GM19372 (cell line): ENCODE measurements at regions not wholly inside any gene's neighbourhood (a gene's known extent, or its start where the extent isn't known, plus 50 kb on each side); places are given as distances from the start of the nearest gene placed in this dataset.

Experiments used
- ATAC-seq: cut with Tn5 transposase; IDR thresholded peaks from one replicate; pipeline ENCODE4 v1.9.1; 2021; ENCODE audit warnings: mild to moderate bottlenecking, low read depth, moderate library complexity; ENCODE audit not compliant: unreplicated experiment

GRCh38 chr4:171759274-171759673 lies 53.9 kb upstream of the GALNTL6 start:
- no peak for ATAC-seq

- ATAC-seq: no peak
Measured at GRCh38 chr4:171751538-171751937, 61.7 kb upstream of the GALNTL6 start.

DNA sequence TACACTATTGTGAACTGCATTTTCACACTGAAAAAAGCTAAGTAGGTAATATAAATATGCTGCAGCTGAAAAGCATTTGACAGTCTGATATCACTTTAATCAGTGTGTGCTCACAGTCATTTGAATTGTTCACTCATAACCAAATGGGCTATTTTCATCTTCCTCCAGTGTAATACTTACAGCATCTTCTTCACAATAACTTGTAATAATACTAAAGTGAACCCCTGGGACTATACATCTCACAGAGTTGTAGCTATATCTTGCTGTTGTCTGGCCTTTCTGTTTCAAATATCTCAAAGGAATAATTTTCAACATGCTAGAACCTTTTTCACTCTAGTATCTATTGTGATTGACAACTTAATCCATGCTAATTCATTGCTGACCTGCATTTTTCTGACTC lies 66.8 kb upstream of the GALNTL6 start:
- no peak for ATAC-seq

- no peak for ATAC-seq
Measured at GRCh38 chr4:171742436-171742835, 70.8 kb upstream of the GALNTL6 start.

GRCh38 chr4:171727185-171727584 lies 86.0 kb upstream of the GALNTL6 start:
- no peak for ATAC-seq

GRCh38 chr4:171721937-171722336 lies 91.3 kb upstream of the GALNTL6 start:
- ATAC-seq: no peak

DNA sequence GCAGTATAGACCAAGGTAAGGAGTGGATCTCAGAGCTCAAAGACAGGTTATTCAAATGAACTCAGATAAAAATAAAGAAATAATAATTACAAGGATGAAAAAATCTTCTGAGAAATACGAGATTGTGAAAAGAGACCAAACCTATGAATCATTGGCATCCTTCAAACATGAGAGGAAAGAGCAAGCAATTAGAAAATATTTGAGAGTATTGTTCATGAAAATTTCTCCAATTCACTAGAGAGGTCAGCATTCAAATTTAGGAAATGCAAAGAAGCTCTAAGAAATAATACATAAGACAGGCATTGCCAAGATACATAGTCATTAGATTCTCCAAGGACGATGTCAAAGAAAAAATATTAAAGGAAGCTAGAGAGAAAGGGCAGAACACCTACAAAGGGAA lies 93.5 kb upstream of the GALNTL6 start:
- no peak for ATAC-seq

GRCh38 chr4:171718665-171719064 lies 94.5 kb upstream of the GALNTL6 start:
- ATAC-seq: no peak

- no peak for ATAC-seq
Measured at GRCh38 chr4:171718069-171718468, 95.1 kb upstream of the GALNTL6 start.

- ATAC-seq: no peak
Measured at GRCh38 chr4:171717231-171717741, 95.9 kb upstream of the GALNTL6 start.

GRCh38 chr4:171715973-171716372 lies 97.2 kb upstream of the GALNTL6 start:
- no peak for ATAC-seq

DNA sequence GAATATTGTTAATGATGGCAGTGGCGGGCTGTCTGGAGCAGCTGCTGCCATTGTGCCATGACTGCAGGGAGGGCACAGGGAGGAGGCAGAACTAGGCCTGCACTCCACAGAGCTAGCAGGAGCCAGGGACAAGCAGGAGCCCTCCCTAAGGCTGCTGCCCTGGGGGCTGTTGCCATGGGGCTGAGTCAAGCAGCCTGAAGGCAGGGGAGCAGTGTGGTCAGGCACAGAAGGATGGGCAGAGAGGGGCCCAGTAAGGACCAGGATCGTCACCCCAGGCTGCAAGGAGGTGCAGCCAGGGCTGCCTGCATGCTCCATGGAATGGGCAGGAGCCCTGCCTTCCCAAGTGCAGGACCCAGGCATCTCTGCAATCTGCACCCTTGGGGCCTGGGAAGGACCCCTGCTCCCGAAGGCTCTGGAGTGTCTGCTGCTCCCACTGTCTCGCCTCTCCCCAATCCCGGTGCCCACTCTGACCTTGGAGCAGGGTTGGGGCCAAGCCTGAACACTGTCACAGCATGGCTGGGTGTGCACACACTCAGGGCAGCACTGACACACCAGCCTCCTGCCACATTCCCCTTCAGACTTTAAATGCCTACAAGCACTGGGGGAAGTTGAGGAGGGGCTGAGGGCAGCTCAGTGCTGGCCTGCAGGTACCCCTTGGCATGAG lies 98.3 kb upstream of the GALNTL6 start:
- ATAC-seq: no peak

GRCh38 chr4:171710743-171711142 lies 102.5 kb upstream of the GALNTL6 start:
- no peak for ATAC-seq

DNA sequence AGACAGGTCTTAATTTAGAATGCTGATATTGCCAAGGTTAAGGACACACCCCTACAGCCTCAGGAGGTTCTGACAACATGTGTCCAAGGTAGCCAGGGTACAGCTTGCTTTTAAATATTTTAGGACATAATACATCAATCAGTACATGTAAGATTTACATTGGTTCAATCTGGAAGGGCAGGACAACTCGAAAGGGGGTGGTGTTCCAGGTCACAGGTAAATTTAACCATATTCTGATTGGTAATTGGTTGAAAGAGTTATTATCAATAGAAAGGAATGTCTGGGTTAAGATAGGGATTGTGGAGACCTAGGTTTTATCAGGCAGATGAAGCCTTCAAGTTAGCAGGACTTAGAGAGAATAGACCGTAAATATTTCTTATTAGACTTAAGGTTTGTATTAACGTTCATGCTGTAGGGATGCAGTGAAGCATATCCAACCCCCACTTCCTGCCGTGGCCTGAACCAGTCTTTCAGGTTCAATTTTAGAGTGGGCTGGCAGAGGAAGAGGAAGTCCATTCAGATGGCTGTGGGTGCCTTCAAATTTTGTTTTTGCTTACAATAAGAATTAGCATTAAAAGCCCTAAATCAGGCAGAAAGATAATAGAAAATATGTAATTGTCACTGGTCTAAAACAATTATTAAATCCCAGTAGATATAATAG lies 136.5 kb upstream of the GALNTL6 start:
- ATAC-seq: peak; percentile 99

DNA sequence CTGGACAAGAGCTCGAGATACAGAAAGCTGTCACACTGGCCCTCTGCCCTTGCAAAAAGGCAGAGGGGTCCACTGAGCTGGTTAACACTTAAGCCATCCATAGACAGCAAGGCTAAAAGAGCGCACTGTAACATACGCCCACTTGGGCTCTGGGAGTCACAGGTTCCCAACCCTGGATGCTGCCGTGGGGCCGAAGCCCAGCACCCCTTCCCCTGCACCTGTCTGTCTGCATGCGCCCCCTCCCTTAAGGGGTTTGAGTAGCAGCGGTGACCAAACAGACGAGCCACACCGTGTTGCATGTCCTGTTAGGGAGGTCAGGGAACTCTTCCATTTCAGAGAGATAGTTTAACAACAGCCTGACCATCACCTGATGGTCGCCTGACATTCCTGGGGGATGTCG lies 138.4 kb upstream of the GALNTL6 start:
- no peak for ATAC-seq

DNA sequence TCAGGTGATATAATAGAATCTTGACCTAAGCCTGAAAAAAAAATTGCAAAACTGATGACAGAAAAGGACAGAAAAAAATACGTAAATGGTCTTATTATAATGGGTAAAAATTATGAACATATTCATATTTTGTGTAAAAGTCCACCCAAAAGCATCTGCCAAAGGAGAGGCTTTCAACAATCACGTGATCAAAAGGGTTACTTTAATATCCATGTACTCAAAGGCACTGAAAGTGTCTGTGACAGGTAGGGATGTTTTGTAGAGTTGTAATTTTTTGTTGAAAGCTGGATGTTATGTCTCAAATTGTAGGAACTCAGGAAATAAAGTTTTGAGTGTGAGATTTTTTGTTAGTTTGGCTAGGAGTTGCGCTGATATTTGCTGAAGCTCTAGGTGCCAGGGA lies 144.8 kb upstream of the GALNTL6 start:
- ATAC-seq: no peak

- no peak for ATAC-seq
Measured at GRCh38 chr4:171667906-171668305, 145.3 kb upstream of the GALNTL6 start.

- no peak for ATAC-seq
Measured at GRCh38 chr4:171651071-171651470, 162.1 kb upstream of the GALNTL6 start.

GRCh38 chr4:171650543-171650942 lies 162.7 kb upstream of the GALNTL6 start:
- ATAC-seq: peak; percentile 66

- no peak for ATAC-seq
Measured at GRCh38 chr4:171648926-171649325, 164.3 kb upstream of the GALNTL6 start.

DNA sequence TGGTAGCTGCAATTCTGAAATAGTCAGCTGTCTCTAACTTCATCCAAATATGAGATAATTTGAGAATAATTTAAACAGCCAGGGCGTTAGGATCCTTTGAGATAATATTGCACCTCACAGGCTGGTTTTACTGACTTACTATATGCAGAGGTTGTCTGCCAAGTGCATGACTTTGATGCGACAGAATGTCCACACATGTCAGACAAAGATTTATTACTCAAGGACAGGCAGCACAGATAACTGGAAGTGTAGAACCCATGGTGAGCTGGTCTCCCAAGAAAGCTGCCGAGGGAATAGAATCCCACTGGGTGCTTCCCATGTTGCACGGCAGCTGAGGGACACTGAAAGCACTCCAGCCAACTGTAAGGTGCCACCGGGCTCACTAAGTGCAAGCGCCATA lies 166.2 kb upstream of the GALNTL6 start:
- no peak for ATAC-seq

- peak; percentile 87 for ATAC-seq
Measured at GRCh38 chr4:171644430-171645057, 168.7 kb upstream of the GALNTL6 start.
